ENCODE measurements at regions not wholly inside any gene's neighbourhood (a gene's known extent, or its start where the extent isn't known, plus 50 kb on each side); places are given as distances from the start of the nearest gene placed in this dataset.

- TF ChIP-seq CTCF (conservative IDR thresholded peaks at IDR 0.05; ENCODE audit: low read depth, low read length) (no peak), POLR2A (IDR thresholded peaks at IDR 0.05; ENCODE audit: low read depth, low read length) (no peak), RFX5 (IDR thresholded peaks at IDR 0.05; ENCODE audit: low read depth, low read length) (no peak), MAFK (IDR thresholded peaks at IDR 0.05; ENCODE audit: low read depth, low read length) (no peak), ELK1 (IDR thresholded peaks at IDR 0.05; ENCODE audit: borderline replicate concordance, low read depth, low read length) (no peak)
These were observed 1801.3 kb upstream of the PCDH10 start for GRCh38 chr4:131347816-131348215.

Measured in IMR-90 (cell line).